K562 (cell line): ENCODE measurements at regions not wholly inside any gene's neighbourhood (a gene's known extent, or its start where the extent isn't known, plus 50 kb on each side); places are given as distances from the start of the nearest gene placed in this dataset.

Experiments
- ATAC-seq: fragments of 200-7000 bp; cut with Tn5 transposase; 3 replicates; pipeline ENCODE4 v1.9.1; 2020; ENCODE audit warnings: moderate library complexity
- BruUV-seq: library from RNA; stranded (reverse); fragments of 400-500 nt; replicated peaks from 2 replicates; lab custom pipeline; 2021; lab: Mats Ljungman, UMichigan
- CTCF ChIA-PET: fragments of 300-600 bp; formaldehyde crosslinking; extraction: SDS; loops from one replicate; lab custom pipeline; 2021; ENCODE audit warnings: low intra/inter-chr PET ratio; lab: Yijun Ruan, JAX
- POLR2A ChIA-PET: fragments of 300-600, 350-650 bp; sonication (Branson Sonifier 250); formaldehyde crosslinking; extraction: SDS; loops from one replicate; lab custom pipeline; 2021; ENCODE audit warnings: antibody characterized with exemption, inconsistent platforms; lab: Yijun Ruan, JAX
- DNase-seq, 4 experiments: peaks; one replicate each; pipeline versions ENCODE4 v3.0.0 to v3.0.0-alpha.2; 2011 to 2018; ENCODE audit warnings: low spot score in 3 of 4, mixed read lengths in 3 of 4; ENCODE audit errors: extremely low read depth in 1 of 4
- FAIRE-seq: peaks from 2 replicates; lab custom pipeline; 2011; peaks lifted over from hg19 to GRCh38; lab: Jason Lieb, UNC
- H2AFZ ChIP-seq: 2 replicates; pipeline ENCODE4 v1.6.0; 2011; ENCODE audit warnings: low read depth, low read length, control low read depth, inconsistent platforms
- H3K27ac ChIP-seq: fragments of 200-600 bp; 3 replicates; pipeline ENCODE4 v1.8.0; 2011; ENCODE audit warnings: low read depth, mild to moderate bottlenecking, control low read depth, inconsistent platforms, low read length, moderate library complexity, mixed read lengths; ENCODE audit errors: extremely low read depth
- H3K27me3 ChIP-seq, 2 experiments: fragments of 300-600 bp in 1 of 2; 2 replicates in 1 of 2; 3 replicates in 1 of 2; pipeline versions ENCODE4 v1.6.0 to v1.8.0; 2011; ENCODE audit warnings: inconsistent platforms in 2 of 2, low read length in 2 of 2, mild to moderate bottlenecking in 1 of 2, mixed read lengths in 1 of 2, moderate library complexity in 1 of 2; ENCODE audit not compliant: control insufficient read depth in 2 of 2, insufficient read depth in 2 of 2
- H3K36me3 ChIP-seq: fragments of 300-600 bp; 3 replicates; pipeline ENCODE4 v1.8.0; 2011; ENCODE audit warnings: mild to moderate bottlenecking, low read length, inconsistent platforms; ENCODE audit not compliant: control insufficient read depth, insufficient read depth
- H3K4me1 ChIP-seq, 2 experiments: fragments of 200-600 bp in 1 of 2; replicated peaks in 1 of 2; 2 replicates in 1 of 2; 3 replicates in 1 of 2; pipeline versions ENCODE4 v1.5.1 to v1.8.0; 2011; ENCODE audit warnings: inconsistent platforms in 2 of 2, low read length in 2 of 2, mild to moderate bottlenecking in 1 of 2, mixed read lengths in 1 of 2, moderate library complexity in 1 of 2; ENCODE audit not compliant: control insufficient read depth in 2 of 2, insufficient read depth in 2 of 2
- H3K4me2 ChIP-seq: 2 replicates; pipeline ENCODE4 v1.6.1; 2011; ENCODE audit warnings: low read length, control low read depth, inconsistent platforms, mixed read lengths; ENCODE audit not compliant: insufficient read depth
- H3K4me3 ChIP-seq: fragments of 200-600 bp; sonication (generic), shearing (Covaris generic); 2 replicates; pipeline ENCODE4 v1.5.1; 2016; ENCODE audit warnings: control low read depth, inconsistent platforms
- H3K79me2 ChIP-seq: fragments of 200-600 bp; 3 replicates; pipeline ENCODE4 v1.8.0; 2011; ENCODE audit warnings: low read length, inconsistent platforms; ENCODE audit not compliant: control insufficient read depth, insufficient read depth
- H3K9ac ChIP-seq, 2 experiments: 2 replicates each; pipeline versions ENCODE4 v1.6.0 to v1.6.1; 2011; ENCODE audit warnings: low read depth in 2 of 2, low read length in 2 of 2, control low read depth in 1 of 2, inconsistent platforms in 1 of 2, mild to moderate bottlenecking in 1 of 2, mixed read lengths in 1 of 2; ENCODE audit not compliant: insufficient read depth in 1 of 2
- H3K9me1 ChIP-seq: one replicate; pipeline ENCODE4 v1.6.0; 2011; ENCODE audit warnings: inconsistent platforms, mild to moderate bottlenecking, low read length, moderate library complexity; ENCODE audit not compliant: control insufficient read depth, insufficient read depth
- H3K9me3 ChIP-seq: replicated peaks from 2 replicates; pipeline ENCODE4 v1.5.1; 2011; ENCODE audit warnings: low read depth, low read length, inconsistent platforms; ENCODE audit not compliant: control insufficient read depth, insufficient read depth
- H4K20me1 ChIP-seq: replicated peaks from 2 replicates; pipeline ENCODE4 v1.6.1; 2011; ENCODE audit warnings: low read length, inconsistent platforms, mixed read lengths; ENCODE audit not compliant: control insufficient read depth, insufficient read depth
- ATF7 ChIP-seq: fragments of 450-650 bp; IDR thresholded peaks from 2 replicates; pipeline ENCODE4 v1.7.1; 2014; ENCODE audit warnings: mild to moderate bottlenecking, moderate library complexity
- CCNT2 ChIP-seq: IDR thresholded peaks from 2 replicates; pipeline ENCODE4 v1.6.1; 2011; ENCODE audit warnings: borderline replicate concordance, low read depth, mild to moderate bottlenecking, moderate library complexity, mixed read lengths, low read length; ENCODE audit not compliant: insufficient read length; ENCODE audit errors: extremely low read depth
- ETV5 ChIP-seq: sonication (generic); formaldehyde crosslinking; IDR thresholded peaks from 2 replicates; pipeline ENCODE4 v1.4.0; 2020; ENCODE audit warnings: low read depth, mild to moderate bottlenecking, missing genetic modification reagents
- FIP1L1 ChIP-seq: fragments of 200-400 bp; formaldehyde crosslinking; IDR thresholded peaks from 2 replicates; pipeline ENCODE4 v1.6.1; 2018; ENCODE audit warnings: mild to moderate bottlenecking, low read depth, low read length; ENCODE audit not compliant: poor library complexity, severe bottlenecking
- FUS ChIP-seq: fragments of 200-400 bp; formaldehyde crosslinking; optimal IDR thresholded peaks from 2 replicates; pipeline ENCODE3; 2017; ENCODE audit warnings: low read depth, low read length
- KAT2B ChIP-seq: IDR thresholded peaks from one replicate; pipeline ENCODE4 v1.6.1; 2012; ENCODE audit warnings: low read depth, mild to moderate bottlenecking, control low read depth, inconsistent platforms, low read length, moderate library complexity
- KAT8 ChIP-seq: fragments of 450-650 bp; IDR thresholded peaks from 2 replicates; pipeline ENCODE4 v1.6.1; 2016; ENCODE audit warnings: low read depth, mild to moderate bottlenecking
- MECOM ChIP-seq: fragments of 250-450 bp; sonication (Bioruptor Pico); IDR thresholded peaks from 2 replicates; pipeline ENCODE4 v1.8.0; 2022; ENCODE audit warnings: inconsistent platforms
- POLR3G ChIP-seq: IDR thresholded peaks from 2 replicates; pipeline ENCODE4 v1.6.1; 2011; ENCODE audit not compliant: insufficient read length, insufficient replicate concordance; ENCODE audit errors: extremely low read depth
- PRMT5 ChIP-seq: sonication (generic); formaldehyde crosslinking; IDR thresholded peaks from 2 replicates; pipeline ENCODE4 v1.5.0; 2020; ENCODE audit warnings: missing genetic modification reagents
- RAD51 ChIP-seq: fragments of 450-650 bp; IDR thresholded peaks from 2 replicates; pipeline ENCODE4 v1.7.1; 2016; ENCODE audit warnings: low read depth, mild to moderate bottlenecking, borderline replicate concordance
- RBM17 ChIP-seq: fragments of 200-400 bp; formaldehyde crosslinking; IDR thresholded peaks from 2 replicates; pipeline ENCODE4 v1.6.1; 2017; ENCODE audit warnings: low read depth, mild to moderate bottlenecking, low read length, borderline replicate concordance
- SETDB1 ChIP-seq: IDR thresholded peaks from one replicate; pipeline ENCODE4 v1.6.1; 2012; ENCODE audit warnings: low read length, control low read depth, inconsistent platforms
- TAF1 ChIP-seq: IDR thresholded peaks from 2 replicates; pipeline ENCODE4 v1.6.1; 2011; ENCODE audit warnings: mild to moderate bottlenecking, low read length, moderate library complexity; ENCODE audit not compliant: insufficient read depth, control insufficient read depth, severe bottlenecking; ENCODE audit errors: extremely low read depth
- U2AF2 ChIP-seq: fragments of 200-400 bp; formaldehyde crosslinking; optimal IDR thresholded peaks from 2 replicates; pipeline ENCODE3; 2017; ENCODE audit warnings: low read depth, mild to moderate bottlenecking, low read length
- WGBS: fragments of 100-300 bp; shearing (Covaris generic); methylation state at CpG from one replicate; pipeline ENCODE4 v1.1.6; 2016; ENCODE audit warnings: low coverage, mixed read lengths; ENCODE audit not compliant: insufficient coverage; ENCODE audit errors: missing lambda C conversion rate; 5-methylcytosine and 5-hydroxymethylcytosine counted together
- in situ Hi-C: fragments of 300-500 bp; cut with MboI; formaldehyde crosslinking; loops from 4 replicates; pipeline ENCODE4 v1.15.0; 2018; ENCODE audit warnings: inconsistent platforms, mixed read lengths
- intact Hi-C: fragments of 100-400 bp; cut with micrococcal nuclease; formaldehyde crosslinking; loops from 2 replicates; pipeline ENCODE4 v1.14.2; 2022
- TF ChIP-seq, protein P1 (sequence below): fragments of 450-650 bp; IDR thresholded peaks from 2 replicates; pipeline ENCODE4 v1.6.1; 2016; ENCODE audit warnings: mild to moderate bottlenecking

DNA sequence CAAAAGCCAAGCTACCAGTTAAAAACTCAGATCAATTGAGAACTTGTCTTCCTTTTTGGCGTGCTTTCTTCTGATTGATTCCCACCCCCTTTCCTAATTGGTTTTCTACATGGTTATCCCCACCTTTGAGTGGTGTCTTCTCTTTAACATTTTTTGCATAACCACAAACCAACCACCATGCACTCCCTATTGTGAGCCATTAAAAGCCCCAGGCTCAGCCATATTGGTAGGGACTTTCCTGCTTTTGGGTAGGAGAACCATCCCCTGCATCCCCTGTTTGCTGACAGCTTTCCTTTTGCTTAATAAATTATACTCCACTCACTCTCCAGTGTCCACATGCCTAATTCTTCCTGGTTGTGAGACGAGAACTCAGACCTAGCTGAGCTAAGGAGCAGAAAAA lies 1651.4 kb upstream of the IGFBP7 start:
- H3K27ac ChIP-seq = no peak overlapping the region
- CTCF ChIA-PET = no interaction called here

More for the DNA sequence above, 1651.4 kb upstream of the IGFBP7 start:
- no peak for DNase-seq
- intact Hi-C loops = no loop called here
- ATAC-seq = no peak
- H3K79me2 ChIP-seq = no peaks in the 10 kb centered on the region
- H3K36me3 ChIP-seq = no peaks in the 10 kb centered on the region
- no peak for FAIRE-seq
- WGBS = 0% methylated on average over 1 of the region's 2 CpGs
- H3K4me2 ChIP-seq = no peak overlapping the region
- no peaks in the 10 kb centered on the region for H3K9me1 ChIP-seq
- H2AFZ ChIP-seq = no peak overlapping the region
- H3K9ac ChIP-seq = no peak overlapping the region
- POLR2A ChIA-PET = no interaction called here
- BruUV-seq = no TSS peak
- H3K27me3 ChIP-seq = no peaks in the 10 kb centered on the region
- TF ChIP-seq, protein P1, sequence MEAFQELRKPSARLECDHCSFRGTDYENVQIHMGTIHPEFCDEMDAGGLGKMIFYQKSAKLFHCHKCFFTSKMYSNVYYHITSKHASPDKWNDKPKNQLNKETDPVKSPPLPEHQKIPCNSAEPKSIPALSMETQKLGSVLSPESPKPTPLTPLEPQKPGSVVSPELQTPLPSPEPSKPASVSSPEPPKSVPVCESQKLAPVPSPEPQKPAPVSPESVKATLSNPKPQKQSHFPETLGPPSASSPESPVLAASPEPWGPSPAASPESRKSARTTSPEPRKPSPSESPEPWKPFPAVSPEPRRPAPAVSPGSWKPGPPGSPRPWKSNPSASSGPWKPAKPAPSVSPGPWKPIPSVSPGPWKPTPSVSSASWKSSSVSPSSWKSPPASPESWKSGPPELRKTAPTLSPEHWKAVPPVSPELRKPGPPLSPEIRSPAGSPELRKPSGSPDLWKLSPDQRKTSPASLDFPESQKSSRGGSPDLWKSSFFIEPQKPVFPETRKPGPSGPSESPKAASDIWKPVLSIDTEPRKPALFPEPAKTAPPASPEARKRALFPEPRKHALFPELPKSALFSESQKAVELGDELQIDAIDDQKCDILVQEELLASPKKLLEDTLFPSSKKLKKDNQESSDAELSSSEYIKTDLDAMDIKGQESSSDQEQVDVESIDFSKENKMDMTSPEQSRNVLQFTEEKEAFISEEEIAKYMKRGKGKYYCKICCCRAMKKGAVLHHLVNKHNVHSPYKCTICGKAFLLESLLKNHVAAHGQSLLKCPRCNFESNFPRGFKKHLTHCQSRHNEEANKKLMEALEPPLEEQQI = no peak
- TF ChIP-seq MECOM (CRISPR knock-in tag) (no peak), FIP1L1 (no peak), RAD51 (no peak), PRMT5 (CRISPR knock-in tag) (no peak), RBM17 (no peak), ATF7 (no peak), TAF1 (no peak), KAT2B (no peak), POLR3G (no peak), U2AF2 (no peak), KAT8 (no peak), CCNT2 (no peak), SETDB1 (no peak), ETV5 (CRISPR knock-in tag) (no peak), FUS (no peak)
- no peak overlapping the region for H3K4me3 ChIP-seq
- H3K9me3 ChIP-seq = no peaks in the 10 kb centered on the region
- in situ Hi-C loops = no loop called here
- no peaks in the 10 kb centered on the region for H3K4me1 ChIP-seq
- no peaks in the 10 kb centered on the region for H4K20me1 ChIP-seq
